Neural cell (in vitro differentiated cells): ENCODE measurements at regions not wholly inside any gene's neighbourhood (a gene's known extent, or its start where the extent isn't known, plus 50 kb on each side); places are given as distances from the start of the nearest gene placed in this dataset.

ENCODE experiments used
- H2AFZ ChIP-seq: fragments of 200-600, 300-800 bp; sonication (generic), shearing (Covaris generic); 2 replicates; pipeline ENCODE4 v1.6.0; 2014; ENCODE audit warnings: low read depth, mild to moderate bottlenecking, antibody characterized with exemption, low read length, moderate library complexity
- H3F3A ChIP-seq: fragments of 200-600 bp; shearing (Covaris generic); 2 replicates; pipeline ENCODE4 v1.6.1; 2016; ENCODE audit warnings: mild to moderate bottlenecking, moderate library complexity, mixed read lengths, antibody characterized with exemption, low read length; ENCODE audit not compliant: insufficient read depth, poor library complexity, severe bottlenecking
- H3K27ac ChIP-seq: fragments of 200-600, 300-800 bp; sonication (generic), shearing (Covaris generic); 2 replicates; pipeline ENCODE4 v1.5.1; 2014; ENCODE audit warnings: mild to moderate bottlenecking, low read length, moderate library complexity
- H3K27me3 ChIP-seq: fragments of 300-800, 200-600 bp; sonication (generic), shearing (Covaris generic); 2 replicates; pipeline ENCODE4 v1.6.0; 2014; ENCODE audit warnings: mild to moderate bottlenecking, low read depth, low read length, moderate library complexity; ENCODE audit not compliant: insufficient read depth
- H3K36me3 ChIP-seq: fragments of 300-800, 200-600 bp; sonication (generic), shearing (Covaris generic); 2 replicates; pipeline ENCODE4 v1.5.1; 2014; ENCODE audit warnings: mild to moderate bottlenecking, antibody characterized with exemption, low read length, moderate library complexity; ENCODE audit not compliant: insufficient read depth
- H3K4me2 ChIP-seq: fragments of 300-800, 200-600 bp; sonication (generic), shearing (Covaris generic); 2 replicates; pipeline ENCODE4 v1.6.0; 2014; ENCODE audit warnings: mild to moderate bottlenecking, low read length
- H3K4me3 ChIP-seq: fragments of 300-800, 200-600 bp; sonication (generic), shearing (Covaris generic); 2 replicates; pipeline ENCODE4 v1.5.1; 2014; ENCODE audit warnings: mild to moderate bottlenecking, low read length, moderate library complexity
- H3K79me2 ChIP-seq: fragments of 200-600 bp; shearing (Covaris generic); replicated peaks from 2 replicates; pipeline ENCODE4 v1.6.0; 2014; ENCODE audit warnings: mild to moderate bottlenecking, low read length, moderate library complexity; ENCODE audit not compliant: insufficient read depth
- H3K9ac ChIP-seq: fragments of 300-800, 200-600 bp; sonication (generic), shearing (Covaris generic); 2 replicates; pipeline ENCODE4 v1.6.1; 2016; ENCODE audit warnings: mild to moderate bottlenecking, low read length, mixed read lengths
- H3K9me2 ChIP-seq: fragments of 200-600 bp; shearing (Covaris generic); 2 replicates; pipeline ENCODE4 v1.6.1; 2016; ENCODE audit warnings: mild to moderate bottlenecking, low read length, mixed read lengths; ENCODE audit not compliant: insufficient read depth
- H3K9me3 ChIP-seq: fragments of 200-600, 300-800 bp; sonication (generic), shearing (Covaris generic); 2 replicates; pipeline ENCODE4 v1.6.1; 2016; ENCODE audit warnings: mild to moderate bottlenecking, mixed run types, low read length, moderate library complexity, mixed read lengths
- H4K20me1 ChIP-seq: fragments of 200-600 bp; shearing (Covaris generic); 2 replicates; pipeline ENCODE4 v1.6.1; 2016; ENCODE audit warnings: mild to moderate bottlenecking, mixed run types; ENCODE audit not compliant: insufficient read depth
- CTCF ChIP-seq: fragments of 450-650 bp; IDR thresholded peaks from 2 replicates; pipeline ENCODE4 v1.5.1; 2014; ENCODE audit warnings: antibody characterized with exemption, mild to moderate bottlenecking, moderate library complexity; ENCODE audit not compliant: poor library complexity, severe bottlenecking
- EP300 ChIP-seq: fragments of 450-650 bp; conservative IDR thresholded peaks from 2 replicates; pipeline ENCODE4 v1.6.1; 2014; ENCODE audit warnings: antibody characterized with exemption, mild to moderate bottlenecking, moderate library complexity; ENCODE audit not compliant: poor library complexity, severe bottlenecking
- EZH2 ChIP-seq: fragments of 200-600, 300-800 bp; shearing (Covaris generic), sonication (generic); IDR thresholded peaks from 2 replicates; pipeline ENCODE4 v1.6.1; 2014; ENCODE audit warnings: antibody characterized with exemption, low read length, borderline replicate concordance, mild to moderate bottlenecking; ENCODE audit not compliant: insufficient read depth, poor library complexity, severe bottlenecking
- MXI1 ChIP-seq: fragments of 450-650 bp; conservative IDR thresholded peaks from 2 replicates; pipeline ENCODE4 v1.6.1; 2014; ENCODE audit warnings: antibody characterized with exemption, mild to moderate bottlenecking; ENCODE audit not compliant: poor library complexity, severe bottlenecking
- POLR2AphosphoS5 ChIP-seq: IDR thresholded peaks from 2 replicates; pipeline ENCODE4 v1.6.1; 2012
- RAD21 ChIP-seq: fragments of 450-650 bp; conservative IDR thresholded peaks from 2 replicates; pipeline ENCODE4 v1.6.1; 2014; ENCODE audit warnings: antibody characterized with exemption, mild to moderate bottlenecking, moderate library complexity
- SMC3 ChIP-seq: fragments of 450-650 bp; conservative IDR thresholded peaks from 2 replicates; pipeline ENCODE4 v1.6.1; 2014; ENCODE audit warnings: antibody characterized with exemption, mild to moderate bottlenecking, moderate library complexity; ENCODE audit not compliant: poor library complexity
- TAF1 ChIP-seq: IDR thresholded peaks from 2 replicates; pipeline ENCODE4 v1.6.1; 2012; ENCODE audit warnings: low read depth
- TF ChIP-seq, protein P1 (sequence below): IDR thresholded peaks from 2 replicates; pipeline ENCODE4 v1.6.1; 2012; ENCODE audit warnings: borderline replicate concordance

DNA sequence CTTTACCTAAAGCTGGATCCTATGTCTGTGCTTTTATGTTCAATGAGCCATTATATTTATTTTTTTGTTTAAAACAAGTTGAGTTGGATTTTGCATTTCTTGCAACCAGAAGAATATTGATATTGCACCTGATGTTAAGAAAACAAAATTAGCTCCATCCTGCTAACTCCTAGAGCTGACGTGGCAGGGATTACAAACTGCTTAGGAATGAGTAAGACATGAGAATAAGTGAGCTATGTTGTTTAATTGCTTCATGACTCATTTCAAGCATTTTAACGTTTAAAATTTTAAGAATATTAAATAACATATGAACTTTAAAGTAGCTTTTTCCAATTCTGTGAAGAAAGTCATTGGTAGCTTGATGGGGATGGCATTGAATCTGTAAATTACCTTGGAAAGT, 663.5 kb downstream of the EPM2A start:
- no peaks in the 10 kb centered on the region for H3K9me3 ChIP-seq
- no peak overlapping the region for H3K9ac ChIP-seq
- no peak overlapping the region for H3K4me2 ChIP-seq
- H2AFZ ChIP-seq = no peak overlapping the region
- no peaks in the 10 kb centered on the region for H4K20me1 ChIP-seq
- H3K4me3 ChIP-seq = no peak overlapping the region
- no peaks in the 10 kb centered on the region for H3K27me3 ChIP-seq
- TF ChIP-seq POLR2AphosphoS5 = no peak
- TF ChIP-seq EZH2 = no peak
- TF ChIP-seq CTCF = no peak
- TF ChIP-seq RAD21 = no peak
- TF ChIP-seq TAF1 = no peak
- TF ChIP-seq SMC3 = no peak
- no peak for TF ChIP-seq EP300
- TF ChIP-seq, protein P1, sequence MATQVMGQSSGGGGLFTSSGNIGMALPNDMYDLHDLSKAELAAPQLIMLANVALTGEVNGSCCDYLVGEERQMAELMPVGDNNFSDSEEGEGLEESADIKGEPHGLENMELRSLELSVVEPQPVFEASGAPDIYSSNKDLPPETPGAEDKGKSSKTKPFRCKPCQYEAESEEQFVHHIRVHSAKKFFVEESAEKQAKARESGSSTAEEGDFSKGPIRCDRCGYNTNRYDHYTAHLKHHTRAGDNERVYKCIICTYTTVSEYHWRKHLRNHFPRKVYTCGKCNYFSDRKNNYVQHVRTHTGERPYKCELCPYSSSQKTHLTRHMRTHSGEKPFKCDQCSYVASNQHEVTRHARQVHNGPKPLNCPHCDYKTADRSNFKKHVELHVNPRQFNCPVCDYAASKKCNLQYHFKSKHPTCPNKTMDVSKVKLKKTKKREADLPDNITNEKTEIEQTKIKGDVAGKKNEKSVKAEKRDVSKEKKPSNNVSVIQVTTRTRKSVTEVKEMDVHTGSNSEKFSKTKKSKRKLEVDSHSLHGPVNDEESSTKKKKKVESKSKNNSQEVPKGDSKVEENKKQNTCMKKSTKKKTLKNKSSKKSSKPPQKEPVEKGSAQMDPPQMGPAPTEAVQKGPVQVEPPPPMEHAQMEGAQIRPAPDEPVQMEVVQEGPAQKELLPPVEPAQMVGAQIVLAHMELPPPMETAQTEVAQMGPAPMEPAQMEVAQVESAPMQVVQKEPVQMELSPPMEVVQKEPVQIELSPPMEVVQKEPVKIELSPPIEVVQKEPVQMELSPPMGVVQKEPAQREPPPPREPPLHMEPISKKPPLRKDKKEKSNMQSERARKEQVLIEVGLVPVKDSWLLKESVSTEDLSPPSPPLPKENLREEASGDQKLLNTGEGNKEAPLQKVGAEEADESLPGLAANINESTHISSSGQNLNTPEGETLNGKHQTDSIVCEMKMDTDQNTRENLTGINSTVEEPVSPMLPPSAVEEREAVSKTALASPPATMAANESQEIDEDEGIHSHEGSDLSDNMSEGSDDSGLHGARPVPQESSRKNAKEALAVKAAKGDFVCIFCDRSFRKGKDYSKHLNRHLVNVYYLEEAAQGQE = no peak
- no peak overlapping the region for H3K27ac ChIP-seq
- no peaks in the 10 kb centered on the region for H3K36me3 ChIP-seq
- no peaks in the 10 kb centered on the region for H3K9me2 ChIP-seq
- H3F3A ChIP-seq = no peaks in the 10 kb centered on the region
- H3K79me2 ChIP-seq = no peaks in the 10 kb centered on the region

DNA sequence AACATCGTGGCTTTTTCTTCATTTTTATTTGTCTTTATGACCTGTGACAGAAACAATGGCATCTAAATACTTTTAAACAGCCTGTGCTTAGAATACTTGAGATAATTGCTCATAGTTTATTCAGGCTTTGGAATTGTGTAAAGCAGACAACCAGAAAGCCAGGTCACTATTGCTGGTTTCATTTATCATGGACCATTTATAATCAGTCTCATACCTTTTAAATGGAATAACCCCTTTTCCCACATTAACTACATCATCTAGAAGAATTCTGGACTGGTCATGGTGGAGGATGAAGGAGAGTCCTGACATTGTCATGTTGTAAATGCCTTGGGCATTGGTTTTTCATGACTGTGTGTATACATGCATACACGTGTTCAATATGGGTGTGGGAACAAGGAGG, 661.5 kb downstream of the EPM2A start:
- no peaks in the 10 kb centered on the region for H4K20me1 ChIP-seq
- no peaks in the 10 kb centered on the region for H3K36me3 ChIP-seq
- no peak overlapping the region for H3K4me3 ChIP-seq
- TF ChIP-seq MXI1 = no peak
- no peak for TF ChIP-seq RAD21
- TF ChIP-seq, protein P1 = no peak
- no peak for TF ChIP-seq SMC3
- TF ChIP-seq EP300 = no peak
- TF ChIP-seq CTCF = no peak
- no peak for TF ChIP-seq EZH2
- TF ChIP-seq TAF1 = no peak
- no peak for TF ChIP-seq POLR2AphosphoS5
- no peaks in the 10 kb centered on the region for H3K79me2 ChIP-seq
- no peaks in the 10 kb centered on the region for H3K9me2 ChIP-seq
- H3K27ac ChIP-seq = no peak overlapping the region
- no peaks in the 10 kb centered on the region for H3K9me3 ChIP-seq
- H3K27me3 ChIP-seq = no peaks in the 10 kb centered on the region
- no peaks in the 10 kb centered on the region for H3F3A ChIP-seq
- no peak overlapping the region for H3K9ac ChIP-seq
- no peak overlapping the region for H3K4me2 ChIP-seq
- no peak overlapping the region for H2AFZ ChIP-seq
